Activated CD4-positive, alpha-beta T cell treated with anti-CD3 and anti-CD28 coated beads, Interleukin-2, Interleukin-6, amounts not matched to agents 100 ng/mL and 50 ng/mL, durations not matched to agents 16 hours and 8 hours (primary cell): ENCODE measurements at regions not wholly inside any gene's neighbourhood (a gene's known extent, or its start where the extent isn't known, plus 50 kb on each side); places are given as distances from the start of the nearest gene placed in this dataset.
"Not testable (repeated sequence)": the region's sequence is repeated elsewhere in the genome, so short reads cannot be mapped to it uniquely, and the experiment has no call there.

ENCODE experiments used
- DNase-seq: peaks from one replicate; pipeline ENCODE4 v3.0.0-alpha.2; 2020

DNA sequence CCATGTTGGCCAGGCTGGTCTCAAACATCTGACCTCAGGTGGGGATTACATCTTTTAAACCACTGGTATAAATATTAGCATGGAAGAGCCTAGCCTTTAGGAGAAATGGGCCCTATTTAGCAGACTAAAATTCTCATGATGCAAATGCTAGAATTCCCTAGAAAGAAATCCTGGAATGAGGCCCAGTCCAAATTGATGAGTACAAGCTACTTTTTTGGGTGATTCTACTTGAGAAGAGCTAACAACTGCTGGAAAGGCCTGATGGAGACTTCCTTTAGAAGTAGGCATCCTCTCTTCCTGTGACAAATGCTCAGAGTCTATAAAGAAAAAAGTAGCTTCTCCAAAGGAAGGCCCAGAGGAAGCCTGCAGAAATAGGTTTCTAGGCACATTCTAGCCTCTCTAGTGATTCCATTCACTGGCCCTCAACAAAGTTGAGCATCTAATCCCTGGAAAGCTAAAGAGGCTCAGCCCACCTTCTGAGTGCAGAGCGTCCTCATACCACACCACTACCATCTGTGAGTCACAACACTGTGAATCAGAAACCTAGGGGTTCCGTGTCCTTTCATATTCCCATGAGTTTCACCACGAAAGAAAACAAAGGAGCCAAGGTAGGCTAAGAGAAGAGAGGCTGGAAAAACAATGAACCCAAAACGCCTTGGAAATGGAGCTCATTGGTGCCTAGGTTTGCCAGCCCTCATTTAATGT, 183.1 kb downstream of the C1D start:
- DNase-seq = no peak

DNA sequence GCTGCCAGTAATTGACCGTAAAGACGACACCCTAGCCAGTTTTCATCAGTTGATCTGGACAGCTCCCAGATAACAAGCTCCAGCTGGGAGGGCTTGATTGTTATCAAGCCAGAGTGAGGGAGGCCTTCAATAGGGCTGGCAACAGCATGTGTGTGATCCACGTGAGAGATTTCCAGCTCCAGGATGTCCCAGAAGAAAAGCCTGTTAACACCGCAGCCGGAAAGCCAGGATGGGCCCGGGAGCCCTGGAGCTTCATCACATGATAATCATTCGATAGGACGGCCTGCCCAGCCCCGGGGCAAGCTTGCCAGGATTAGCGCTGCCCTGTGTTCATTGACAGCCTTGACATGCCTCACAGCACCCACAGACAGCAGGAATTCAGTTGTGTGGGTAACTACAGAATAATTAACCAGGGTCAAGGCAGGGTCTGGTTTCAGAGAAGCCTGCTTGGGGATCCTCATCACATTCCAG, 182.5 kb downstream of the C1D start:
- DNase-seq = no peak

DNA sequence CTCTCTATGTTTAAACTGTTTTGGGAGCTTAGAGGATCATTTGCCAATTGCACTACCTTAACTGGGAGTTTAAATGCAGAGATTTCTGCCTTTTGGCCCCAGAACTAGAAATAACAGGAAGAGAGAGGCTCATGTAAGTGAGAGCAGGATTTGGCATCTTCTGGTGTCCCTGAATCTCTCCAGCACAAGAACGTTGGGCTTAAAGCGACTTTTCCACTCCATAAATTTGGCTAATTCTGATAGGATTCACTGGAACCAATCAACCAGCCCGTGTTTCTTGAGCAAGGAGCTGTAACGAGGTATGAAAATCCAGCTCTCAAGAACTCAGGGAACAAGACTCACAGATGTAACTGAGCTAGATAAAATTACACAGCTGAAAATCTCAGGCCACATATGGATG, 181.0 kb downstream of the C1D start:
- DNase-seq = no peak

DNA sequence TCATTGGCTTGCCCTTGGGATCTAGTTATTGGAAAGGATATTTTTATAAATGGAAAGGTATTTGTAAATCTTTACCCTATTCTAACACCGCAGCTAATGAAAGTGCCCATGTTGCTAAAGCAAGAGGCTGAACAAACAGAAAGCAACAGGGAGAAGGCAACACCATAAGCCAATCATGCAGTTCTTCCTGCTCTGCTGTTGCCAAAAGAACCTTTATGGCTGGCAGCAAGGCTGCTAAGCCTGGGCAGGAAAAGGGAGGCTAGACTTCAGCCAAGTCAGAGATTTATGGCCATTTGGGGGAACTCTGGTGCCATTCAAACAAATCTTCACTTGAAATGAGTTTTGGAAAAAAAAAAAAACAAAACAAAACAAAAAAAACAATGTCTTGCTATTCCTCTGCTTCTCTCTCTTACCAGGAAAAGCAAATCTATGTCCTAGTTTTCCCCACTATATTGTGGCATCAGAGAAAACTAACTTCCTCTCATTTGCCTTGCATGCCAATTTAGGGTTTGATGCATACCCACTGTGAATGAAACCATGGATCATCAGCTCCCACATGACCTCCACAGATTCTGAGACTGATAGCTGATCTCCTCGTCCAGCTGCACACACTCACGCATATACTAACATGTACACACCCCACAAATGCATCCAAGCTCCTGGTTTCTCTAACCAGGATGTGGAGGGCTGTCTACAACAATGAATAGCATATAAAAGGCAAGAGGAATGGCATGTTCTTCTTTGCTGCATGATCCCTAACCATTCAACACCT, 179.3 kb downstream of the C1D start:
- DNase-seq = no peak

DNA sequence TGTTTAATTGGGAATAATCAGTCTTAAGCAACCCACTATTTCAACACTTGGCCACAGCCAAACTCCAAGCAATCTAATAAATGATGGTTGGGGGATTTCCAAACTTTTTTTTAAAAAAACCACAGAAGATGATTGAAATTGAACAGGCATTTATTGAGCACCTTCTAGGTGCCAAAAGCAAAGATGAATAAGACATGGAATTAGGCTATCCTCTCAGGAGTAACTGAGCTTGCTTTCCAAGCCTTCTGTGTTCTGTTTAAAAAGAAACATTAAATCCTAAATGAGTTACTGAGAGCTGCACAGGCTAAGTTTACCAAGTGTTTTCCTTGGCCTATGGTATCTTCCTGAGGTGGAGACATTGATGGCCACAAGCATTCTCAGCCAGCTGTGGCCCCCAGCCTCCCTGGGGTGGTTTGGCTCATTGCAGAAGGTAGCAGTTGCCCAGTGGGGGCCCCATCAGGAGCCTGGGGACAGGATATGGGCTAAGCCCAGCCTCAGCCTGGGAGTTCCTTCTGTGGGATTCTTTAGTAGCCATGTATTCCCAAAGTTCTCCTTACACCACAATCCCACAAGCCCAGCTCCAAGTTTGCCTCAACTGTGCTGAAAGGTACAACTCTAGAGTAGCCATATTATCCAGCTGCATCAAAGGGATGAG, 174.3 kb downstream of the C1D start:
- no peak for DNase-seq

DNA sequence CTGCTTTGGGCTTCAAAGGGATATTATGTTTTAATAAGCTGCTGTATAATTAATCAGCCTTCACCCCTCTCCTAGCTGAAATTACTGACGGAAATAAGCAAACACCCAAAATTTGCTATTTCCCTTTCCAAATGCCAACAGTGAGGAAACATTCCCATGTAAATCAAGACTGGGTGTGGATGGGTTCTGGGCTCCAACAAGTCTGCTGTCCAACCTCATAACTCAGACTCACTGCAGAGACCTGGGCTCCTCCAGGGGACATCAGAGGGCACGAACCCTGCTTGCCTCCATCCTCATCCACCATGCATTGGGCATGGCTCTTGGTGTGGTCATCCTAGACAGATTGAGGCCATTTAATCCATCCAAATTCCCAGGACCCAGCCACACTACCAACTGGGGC, 173.7 kb downstream of the C1D start:
- DNase-seq = no peak

DNA sequence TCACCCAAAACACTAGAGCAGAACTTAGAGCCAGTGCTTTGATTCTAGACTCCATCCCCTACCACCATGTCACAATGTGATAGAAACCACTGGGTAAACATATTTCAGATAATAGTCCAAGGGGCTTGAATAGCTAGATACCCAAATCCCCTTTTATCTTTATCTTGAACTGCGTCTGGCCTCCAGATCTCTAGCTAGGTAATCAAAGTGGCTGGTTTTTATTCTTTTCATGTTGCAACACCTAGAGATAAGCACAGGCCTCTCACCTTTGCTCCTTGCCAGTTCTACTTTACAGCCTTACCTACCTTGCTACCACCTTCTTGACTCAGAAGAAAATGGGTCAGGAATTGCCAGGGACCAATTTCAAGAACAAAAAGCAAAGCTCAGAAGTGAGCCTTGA, 171.2 kb downstream of the C1D start:
- DNase-seq = no peak

DNA sequence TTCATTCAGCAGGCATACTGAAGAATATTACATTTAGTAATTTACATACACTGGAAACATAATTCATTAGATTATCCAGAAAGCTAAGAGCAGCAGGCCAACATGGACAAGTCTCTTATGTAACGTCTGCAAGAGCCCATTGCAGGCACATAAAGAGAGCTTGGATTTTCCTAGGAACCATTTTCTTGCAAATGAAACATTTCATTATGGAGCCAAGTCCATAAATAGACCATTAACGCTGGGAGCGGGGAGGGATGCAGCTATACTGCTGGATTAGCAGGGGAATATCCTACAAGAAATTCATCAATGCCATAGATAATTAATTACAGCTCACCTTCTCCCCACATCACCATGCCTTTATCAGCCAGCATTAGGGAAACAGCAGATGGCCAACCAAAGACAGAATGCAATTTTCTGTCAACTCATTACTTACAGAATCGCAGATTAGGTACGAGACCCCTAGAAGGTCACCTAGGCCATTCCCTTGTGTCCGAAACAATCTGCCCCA, 170.4 kb downstream of the C1D start:
- DNase-seq = no peak

DNA sequence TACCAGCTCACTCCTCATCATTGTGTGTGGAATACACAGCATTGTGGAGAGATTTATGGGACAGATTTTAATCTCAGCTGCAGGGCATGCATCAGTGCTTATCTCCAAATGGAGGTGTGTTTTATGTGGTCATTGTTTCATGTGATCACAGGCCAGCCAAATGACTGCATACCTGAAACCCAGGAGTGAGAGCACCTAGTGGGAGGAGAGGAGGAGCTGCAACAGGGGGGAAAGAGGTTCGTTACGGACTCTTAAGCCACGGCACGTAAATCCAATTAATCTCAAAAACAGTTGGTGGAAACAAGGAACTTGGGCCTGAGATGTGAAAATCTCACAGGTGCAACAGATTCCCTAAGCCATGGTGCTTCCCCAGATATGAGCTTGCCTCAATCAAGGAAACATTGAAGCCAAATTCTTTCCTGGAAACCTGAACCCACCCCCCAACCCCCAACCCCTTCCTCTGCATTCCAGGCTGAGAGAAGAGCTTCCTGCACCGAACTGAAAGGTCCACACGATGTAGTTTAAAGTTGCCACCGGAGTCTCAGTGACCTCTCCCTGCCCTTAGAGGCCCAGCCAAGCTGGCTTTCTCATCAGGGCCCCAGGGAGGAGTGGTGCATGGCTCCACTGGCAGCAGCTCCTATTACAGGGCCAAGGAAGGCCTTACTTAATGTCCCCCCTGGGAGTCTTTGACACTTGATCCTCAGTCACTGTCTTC, 167.4 kb downstream of the C1D start:
- no peak for DNase-seq

DNA sequence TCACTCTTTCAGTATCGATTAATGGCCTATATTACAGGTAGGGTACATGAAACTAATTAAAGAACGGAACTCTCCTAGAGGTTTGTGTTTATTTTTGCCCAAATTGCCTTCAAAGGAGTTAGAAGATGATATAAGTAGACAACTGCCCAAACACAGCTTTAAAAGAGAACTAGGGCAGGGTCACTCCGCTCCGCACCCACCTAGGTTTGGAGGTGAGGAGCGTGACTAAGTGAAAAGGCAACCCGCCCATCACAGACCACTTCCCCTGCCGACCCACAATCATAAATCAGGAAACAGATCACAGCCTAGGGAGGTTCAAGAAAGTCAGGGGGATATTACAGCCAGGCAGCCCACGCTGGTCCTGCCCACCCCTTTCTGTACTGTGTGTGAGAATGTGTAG, 166.7 kb downstream of the C1D start:
- no peak for DNase-seq

DNA sequence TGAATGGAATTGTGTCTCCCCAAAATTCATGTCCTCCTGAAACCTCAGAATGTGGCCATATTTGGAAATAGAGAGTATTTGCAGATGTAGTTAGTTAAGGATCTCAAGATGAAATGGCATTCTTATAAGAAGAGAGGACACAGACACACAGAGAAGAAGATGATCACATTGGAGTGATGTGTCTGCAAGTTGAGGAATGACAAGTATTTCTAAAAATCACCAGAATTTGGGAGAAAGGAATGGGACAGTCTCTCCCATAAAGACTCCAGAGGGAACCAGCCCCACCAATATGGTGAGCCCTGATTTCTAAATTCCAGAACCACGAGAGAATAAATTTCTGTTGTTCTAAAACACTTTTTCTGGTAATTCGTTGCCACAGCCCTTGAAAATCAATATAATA, 166.3 kb downstream of the C1D start:
- DNase-seq = no peak

DNA sequence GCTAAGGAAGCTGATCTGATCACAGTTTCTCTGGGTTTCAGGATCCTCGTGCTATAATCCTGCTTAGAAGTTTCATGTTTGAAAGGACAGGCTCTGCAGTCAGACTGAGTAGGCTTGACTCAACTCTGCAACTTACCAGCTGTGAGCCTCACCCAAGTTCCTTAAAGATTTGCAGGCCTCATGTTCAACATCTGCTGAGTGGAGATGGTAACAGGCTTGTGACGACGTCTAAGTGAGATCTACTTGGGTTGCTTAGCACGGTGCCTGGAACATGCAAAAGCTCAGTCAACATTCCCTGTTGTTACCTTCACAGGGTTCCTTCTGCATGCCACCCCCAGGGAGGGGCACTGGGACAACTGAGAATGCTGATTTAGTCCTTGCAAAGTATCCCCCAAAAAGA, 164.2 kb downstream of the C1D start:
- DNase-seq = no peak

DNA sequence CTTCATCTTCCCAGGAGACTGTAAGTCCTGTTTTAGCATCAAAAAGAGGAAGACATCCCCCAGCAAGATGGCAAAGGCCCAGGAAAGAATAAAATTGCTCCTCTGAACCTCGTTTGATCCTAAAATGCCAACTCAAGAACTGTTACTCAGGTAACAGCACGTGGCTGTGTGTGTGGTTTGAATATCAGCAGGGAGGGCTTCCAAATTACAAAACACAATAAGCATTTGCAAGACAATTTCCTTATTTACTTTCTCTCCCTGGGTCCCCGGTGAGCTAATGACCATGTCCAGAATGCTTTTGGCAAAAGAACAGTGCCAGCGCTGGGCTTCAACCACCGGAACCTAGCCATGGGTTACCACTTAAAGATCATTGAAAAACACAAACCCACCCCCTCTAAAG, 163.6 kb downstream of the C1D start:
- no peak for DNase-seq

DNA sequence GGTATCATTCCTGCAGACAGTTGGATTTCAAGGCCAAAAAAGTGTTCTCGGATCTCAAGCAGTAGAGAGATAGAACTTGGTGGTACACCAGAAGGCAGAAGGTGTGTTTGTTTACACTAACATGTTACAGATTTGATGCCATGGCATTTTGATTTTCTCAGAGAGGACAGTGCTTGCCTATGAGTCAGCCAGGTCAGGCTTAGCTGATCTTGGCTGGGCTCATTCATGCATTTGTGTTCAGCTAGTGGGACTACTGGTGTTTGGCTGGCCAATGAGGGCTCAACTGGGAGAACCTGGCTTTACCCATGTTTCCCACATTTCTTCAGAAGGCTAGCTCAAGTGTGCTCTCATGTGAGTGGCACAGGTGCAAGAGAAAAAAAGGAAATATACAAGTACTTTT, 162.0 kb downstream of the C1D start:
- DNase-seq = no peak

DNA sequence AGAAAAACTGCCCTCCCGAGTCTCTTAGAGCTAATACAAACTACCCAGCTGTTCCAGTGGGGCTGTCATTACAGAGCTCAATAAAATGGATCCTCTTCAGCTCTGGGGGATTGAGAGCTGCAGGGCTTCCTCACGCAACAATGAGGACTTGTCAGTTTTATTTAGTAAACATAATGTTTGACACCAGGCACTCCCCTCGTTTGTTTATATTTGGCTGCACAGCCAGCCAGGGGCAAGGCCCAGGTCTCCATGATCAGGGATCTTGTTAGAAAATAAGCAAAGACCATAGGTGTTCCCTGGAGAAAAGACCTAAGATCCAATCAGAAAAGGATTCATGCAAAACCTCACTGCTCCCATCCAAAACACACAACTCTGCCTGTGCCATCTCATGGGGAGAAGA, 158.2 kb downstream of the C1D start:
- no peak for DNase-seq

DNA sequence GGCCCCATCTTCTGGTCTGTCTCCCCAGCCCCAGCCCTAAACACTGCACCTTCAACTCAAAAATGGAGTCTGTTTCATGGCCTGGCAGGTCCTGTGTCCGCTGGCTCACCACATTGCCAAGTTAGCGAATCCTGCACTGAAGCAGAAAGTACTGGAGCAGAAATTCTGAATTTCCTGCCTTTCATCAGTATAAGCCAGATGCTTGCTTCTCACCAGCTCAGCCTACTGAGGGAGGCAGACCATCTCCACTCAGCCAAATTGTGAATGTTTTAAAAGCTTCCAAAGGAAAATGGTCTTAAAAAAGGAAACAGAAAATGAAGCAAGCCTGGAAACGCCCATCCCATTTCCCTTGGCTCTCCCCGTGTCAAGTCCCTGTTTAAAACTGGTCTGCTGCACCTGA, 157.8 kb downstream of the C1D start:
- no peak for DNase-seq

DNA sequence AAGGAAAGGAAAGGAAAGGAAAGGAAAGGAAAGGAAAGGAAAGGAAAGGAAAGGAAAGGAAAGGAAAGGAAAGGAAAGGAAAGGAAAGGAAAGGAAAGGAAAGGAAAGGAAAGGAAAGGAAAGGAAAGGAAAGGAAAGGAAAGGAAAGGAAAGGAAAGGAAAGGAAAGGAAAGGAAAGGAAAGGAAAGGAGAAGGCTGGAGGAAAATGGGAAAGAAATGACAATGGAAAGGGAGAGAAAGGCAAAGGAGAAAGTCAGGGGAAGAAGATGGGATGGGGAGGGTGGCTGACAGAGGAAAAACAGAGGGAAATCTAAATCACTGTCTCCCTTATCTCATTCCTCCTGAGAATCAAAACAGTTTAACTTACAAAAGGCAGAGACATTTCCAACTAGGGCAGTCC, 156.3 kb downstream of the C1D start:
- not testable (repeated sequence) for DNase-seq

DNA sequence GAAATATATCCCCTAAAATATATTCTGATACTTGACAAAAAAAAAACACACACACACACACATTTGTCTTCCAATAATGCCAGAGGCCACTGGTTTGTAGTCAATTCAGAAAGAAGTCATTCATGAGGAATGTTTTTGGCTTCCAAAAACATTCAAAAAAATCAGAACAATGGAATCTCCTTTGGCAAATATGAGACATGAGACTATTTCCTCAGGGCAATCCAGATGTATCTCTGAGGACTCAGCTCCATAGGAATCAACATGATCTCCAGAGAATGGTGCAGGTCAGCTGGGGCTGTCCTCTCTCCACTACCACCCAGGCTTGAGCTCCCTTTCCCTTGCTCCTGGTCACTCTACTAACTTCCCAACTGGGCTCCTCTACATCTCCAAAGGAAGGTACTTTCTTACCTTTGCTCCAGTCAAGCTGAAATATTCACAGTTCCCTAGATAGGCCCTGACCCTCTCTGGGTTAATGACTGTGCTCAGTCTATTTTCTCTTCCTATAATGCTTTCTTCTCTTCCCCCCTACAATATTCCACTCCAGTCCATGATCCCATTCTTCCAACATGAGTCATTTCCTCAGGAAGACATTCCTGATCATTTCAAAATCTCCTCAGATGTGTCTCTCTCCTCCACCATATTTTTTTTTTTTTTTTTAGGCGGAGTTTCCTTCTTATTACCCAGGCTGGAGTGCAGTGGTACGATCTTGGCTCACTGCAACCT, 145.3 kb downstream of the C1D start:
- no peak for DNase-seq

DNA sequence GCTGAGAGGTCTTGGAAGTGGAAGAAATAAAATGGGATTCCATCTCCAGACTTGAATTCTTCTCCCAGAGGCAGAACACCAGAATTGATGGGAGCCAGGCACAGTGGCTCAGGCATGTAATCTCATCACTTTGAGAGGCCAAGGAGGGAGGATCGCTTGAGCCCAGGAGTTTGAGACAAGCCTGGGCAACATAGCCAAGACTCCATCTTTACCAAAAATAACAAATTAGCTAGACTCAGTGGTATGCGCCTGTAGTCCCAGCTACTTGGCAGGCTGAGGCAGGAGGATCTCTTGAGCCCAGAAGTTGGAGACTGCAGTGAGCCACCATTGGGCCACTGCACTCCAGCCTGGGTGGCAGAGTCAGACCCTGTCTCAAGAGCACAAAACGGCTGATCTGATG, 144.3 kb downstream of the C1D start:
- no peak for DNase-seq

DNA sequence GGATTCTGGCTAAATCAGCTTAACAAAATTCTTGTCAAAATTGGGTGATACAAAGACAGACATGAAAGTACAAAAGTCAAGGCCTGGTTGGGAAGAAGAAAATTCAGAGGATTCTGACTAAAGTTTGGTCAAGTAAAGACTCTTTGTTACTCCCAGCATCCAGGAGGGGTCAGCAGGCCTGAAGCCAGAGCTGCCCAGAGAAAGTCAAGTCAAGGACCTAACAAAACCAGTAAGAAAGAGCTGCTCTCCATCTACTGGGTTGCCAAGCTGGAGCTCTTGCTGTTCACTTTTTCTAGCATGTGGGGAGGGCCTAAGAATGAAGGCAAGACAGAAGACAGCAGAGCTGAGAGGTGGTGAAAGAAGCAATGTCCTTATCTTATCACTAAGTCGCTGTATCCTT, 143.3 kb downstream of the C1D start:
- no peak for DNase-seq

DNA sequence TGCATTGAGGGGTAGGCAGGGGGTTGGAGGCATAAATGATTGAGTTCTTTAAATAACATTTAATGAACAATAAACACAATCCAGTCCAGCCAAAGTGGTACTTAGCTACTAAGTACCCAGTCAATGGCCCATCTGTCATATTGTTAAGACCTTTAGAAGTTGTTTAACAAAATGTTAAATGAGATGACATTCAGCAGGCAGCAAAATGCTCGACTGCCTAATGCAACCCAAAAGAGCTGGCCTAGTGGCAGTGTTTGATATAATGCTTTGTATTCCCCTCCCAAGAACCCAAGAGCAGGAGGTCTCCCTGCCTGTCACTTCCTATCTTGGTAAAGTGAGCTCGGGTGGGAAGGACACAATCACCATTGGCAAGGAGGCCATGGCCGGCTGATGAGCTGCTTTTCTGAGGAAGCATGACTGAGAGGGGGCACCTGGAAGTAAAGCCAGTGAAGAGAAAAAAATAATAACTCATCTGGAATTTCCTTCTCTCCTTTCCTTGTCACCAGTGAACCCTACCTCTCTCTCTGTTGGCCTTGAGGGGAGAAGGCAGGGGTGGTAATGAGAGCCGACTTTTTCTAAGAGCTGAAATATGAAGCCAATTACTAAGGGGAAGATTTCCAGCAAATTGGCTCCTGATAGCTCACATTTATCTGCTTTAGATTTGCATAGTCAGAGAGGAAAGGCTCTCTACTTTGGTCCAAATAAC, 140.6 kb downstream of the C1D start:
- DNase-seq = no peak

DNA sequence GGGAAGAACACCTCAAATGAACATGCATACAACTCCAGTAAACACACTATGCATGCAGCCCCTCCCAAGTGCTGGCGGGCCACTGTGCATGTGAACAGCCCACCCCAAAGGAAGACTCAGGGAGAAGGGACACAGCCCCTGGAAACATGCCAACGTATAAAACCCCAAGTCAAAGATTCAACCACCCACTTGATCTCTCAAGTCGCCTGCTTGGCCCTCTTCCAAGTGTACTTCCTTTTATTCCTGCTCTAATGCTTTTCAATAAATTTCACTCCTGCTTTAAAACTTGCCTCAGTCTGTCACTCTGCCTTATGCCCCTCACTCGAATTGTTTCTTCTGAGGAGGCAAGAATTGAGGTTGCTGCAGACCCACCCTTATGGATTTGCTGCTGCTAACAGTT, 139.1 kb downstream of the C1D start:
- DNase-seq = no peak
